ENCODE measurements at regions not wholly inside any gene's neighbourhood (a gene's known extent, or its start where the extent isn't known, plus 50 kb on each side); places are given as distances from the start of the nearest gene placed in this dataset.

GRCh38 chr10:121092720-121093095 is 241.5 kb downstream of the WDR11 start:
- no peaks in the 10 kb centered on the region for H3K9me3 ChIP-seq
- TF ChIP-seq, protein P1, sequence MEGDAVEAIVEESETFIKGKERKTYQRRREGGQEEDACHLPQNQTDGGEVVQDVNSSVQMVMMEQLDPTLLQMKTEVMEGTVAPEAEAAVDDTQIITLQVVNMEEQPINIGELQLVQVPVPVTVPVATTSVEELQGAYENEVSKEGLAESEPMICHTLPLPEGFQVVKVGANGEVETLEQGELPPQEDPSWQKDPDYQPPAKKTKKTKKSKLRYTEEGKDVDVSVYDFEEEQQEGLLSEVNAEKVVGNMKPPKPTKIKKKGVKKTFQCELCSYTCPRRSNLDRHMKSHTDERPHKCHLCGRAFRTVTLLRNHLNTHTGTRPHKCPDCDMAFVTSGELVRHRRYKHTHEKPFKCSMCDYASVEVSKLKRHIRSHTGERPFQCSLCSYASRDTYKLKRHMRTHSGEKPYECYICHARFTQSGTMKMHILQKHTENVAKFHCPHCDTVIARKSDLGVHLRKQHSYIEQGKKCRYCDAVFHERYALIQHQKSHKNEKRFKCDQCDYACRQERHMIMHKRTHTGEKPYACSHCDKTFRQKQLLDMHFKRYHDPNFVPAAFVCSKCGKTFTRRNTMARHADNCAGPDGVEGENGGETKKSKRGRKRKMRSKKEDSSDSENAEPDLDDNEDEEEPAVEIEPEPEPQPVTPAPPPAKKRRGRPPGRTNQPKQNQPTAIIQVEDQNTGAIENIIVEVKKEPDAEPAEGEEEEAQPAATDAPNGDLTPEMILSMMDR (IDR thresholded peaks at IDR 0.05) = no peak
- H3K27me3 ChIP-seq = no peaks in the 10 kb centered on the region
- no peak overlapping the region for H3K9ac ChIP-seq (ENCODE audit: low read depth in 2 of 2, low read length in 2 of 2)
- no peaks in the 10 kb centered on the region for H3K36me3 ChIP-seq
- H3K4me3 ChIP-seq = no peak overlapping the region
- no peaks in the 10 kb centered on the region for H3K4me1 ChIP-seq
- intact Hi-C loops (cut with DNase I) = no loop called here
- no peak for DNase-seq
- H3K27ac ChIP-seq = no peak overlapping the region

GRCh38 chr10:121096617-121097431 is 245.7 kb downstream of the WDR11 start:
- Histone ChIP-seq H3K36me3 (no peaks in the 10 kb centered on the region), H3K4me1 (no peaks in the 10 kb centered on the region), H3K4me3 (no peak overlapping the region), H3K27ac (no peak overlapping the region), H3K9ac (ENCODE audit: low read depth in 2 of 2, low read length in 2 of 2) (no peak overlapping the region), H3K27me3 (no peaks in the 10 kb centered on the region), H3K9me3 (no peaks in the 10 kb centered on the region)
- intact Hi-C loops (cut with DNase I) = no loop called here
- TF ChIP-seq, protein P1 (IDR thresholded peaks at IDR 0.05) = no peak
- no peak for DNase-seq

GRCh38 chr10:121098211-121098610 is 247.0 kb downstream of the WDR11 start:
- Histone ChIP-seq H3K4me1 (no peaks in the 10 kb centered on the region), H3K36me3 (no peaks in the 10 kb centered on the region), H3K9me3 (no peaks in the 10 kb centered on the region), H3K4me3 (no peak overlapping the region), H3K27me3 (no peaks in the 10 kb centered on the region), H3K27ac (no peak overlapping the region), H3K9ac (ENCODE audit: low read depth in 2 of 2, low read length in 2 of 2) (no peak overlapping the region)
- intact Hi-C loops (cut with DNase I) = no loop called here
- no peak for DNase-seq
- TF ChIP-seq, protein P1 (IDR thresholded peaks at IDR 0.05) = no peak

DNA sequence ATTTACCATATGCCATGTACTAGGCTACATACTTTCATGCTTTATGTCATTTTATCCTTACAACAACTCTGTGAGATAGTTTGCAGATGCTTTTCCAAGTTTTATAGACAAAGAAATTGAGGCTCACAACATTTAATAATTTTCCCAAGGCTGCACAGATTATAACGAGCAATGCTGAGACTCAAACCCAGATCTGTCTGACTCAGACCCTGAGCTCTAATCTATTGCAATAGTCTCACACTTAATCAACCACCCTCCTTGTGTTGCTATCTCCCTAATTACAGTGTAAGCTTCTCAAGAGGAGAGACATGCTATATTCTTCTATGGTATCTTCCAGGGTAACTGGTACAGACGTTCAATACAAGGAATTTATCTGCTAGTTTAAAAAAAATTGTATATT is 247.6 kb downstream of the WDR11 start:
- Histone ChIP-seq H3K27me3 (no peaks in the 10 kb centered on the region), H3K9me3 (no peaks in the 10 kb centered on the region), H3K36me3 (no peaks in the 10 kb centered on the region), H3K27ac (no peak overlapping the region), H3K4me1 (no peaks in the 10 kb centered on the region), H3K4me3 (no peak overlapping the region), H3K9ac (ENCODE audit: low read depth in 2 of 2, low read length in 2 of 2) (no peak overlapping the region)
- no peak for DNase-seq
- TF ChIP-seq, protein P1 (IDR thresholded peaks at IDR 0.05) = no peak
- intact Hi-C loops (cut with DNase I) = no loop called here

DNA sequence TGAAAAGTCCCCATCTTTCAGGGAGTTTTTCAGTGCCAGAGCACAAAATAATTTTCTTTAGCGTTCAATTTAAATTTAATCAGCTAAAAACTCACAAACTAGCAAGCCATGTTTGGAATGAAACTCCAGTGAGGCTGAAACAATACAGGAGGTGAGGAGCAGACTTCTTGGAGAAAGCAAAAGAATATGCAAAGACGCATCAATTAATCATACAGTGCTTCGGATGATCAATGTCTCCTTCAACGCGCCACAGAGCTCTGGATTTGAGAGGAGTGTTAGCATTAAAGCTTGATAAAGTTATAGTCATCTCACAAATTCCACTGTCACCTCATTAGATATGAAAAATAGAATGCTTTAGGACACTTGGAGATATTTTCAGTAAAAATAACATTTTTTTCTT is 248.0 kb downstream of the WDR11 start:
- no peaks in the 10 kb centered on the region for H3K4me1 ChIP-seq
- no peak overlapping the region for H3K4me3 ChIP-seq
- H3K27ac ChIP-seq = no peak overlapping the region
- no peaks in the 10 kb centered on the region for H3K36me3 ChIP-seq
- no peaks in the 10 kb centered on the region for H3K9me3 ChIP-seq
- H3K9ac ChIP-seq (ENCODE audit: low read depth in 2 of 2, low read length in 2 of 2) = no peak overlapping the region
- DNase-seq = no peak
- TF ChIP-seq, protein P1 (IDR thresholded peaks at IDR 0.05) = no peak
- H3K27me3 ChIP-seq = no peaks in the 10 kb centered on the region
- intact Hi-C loops (cut with DNase I) = no loop called here
